ENCODE measurements at regions not wholly inside any gene's neighbourhood (a gene's known extent, or its start where the extent isn't known, plus 50 kb on each side); places are given as distances from the start of the nearest gene placed in this dataset.

- H3K4me3 ChIP-seq: no peak overlapping the region
- no peak for DNase-seq
- no peaks in the 10 kb centered on the region for H3K36me3 ChIP-seq
- H3K27me3 ChIP-seq: no peaks in the 10 kb centered on the region
- no peaks in the 10 kb centered on the region for H3K4me1 ChIP-seq
- TF ChIP-seq POLR2A (IDR thresholded peaks at IDR 0.05) (no peak), CTCF (IDR thresholded peaks at IDR 0.05) (no peak)
- no peak for ATAC-seq
- intact Hi-C loops (cut with DNase I): no loop called here
- no peak overlapping the region for H3K27ac ChIP-seq
- WGBS (ENCODE audit: insufficient coverage, low coverage, low lambda C conversion rate, missing lambda C conversion rate): 63% methylated on average over 6 of the region's 6 CpGs
- H3K9me3 ChIP-seq: peaks cover 0 to 4% (median 0%) of the 10 kb centered on the region in 4 donors
Observed at GRCh38 chr6:28707387-28708282, 182.0 kb downstream of the GPX5 start.

- TF ChIP-seq POLR2A (IDR thresholded peaks at IDR 0.05): no peak
- TF ChIP-seq CTCF (IDR thresholded peaks at IDR 0.05): no peak
- no peak for ATAC-seq
- Histone ChIP-seq H3K27ac (no peak overlapping the region), H3K27me3 (no peaks in the 10 kb centered on the region), H3K9me3 (peaks cover 0 to 4% (median 0%) of the 10 kb centered on the region in 4 donors), H3K4me1 (no peaks in the 10 kb centered on the region), H3K4me3 (no peak overlapping the region), H3K36me3 (no peaks in the 10 kb centered on the region)
- WGBS (ENCODE audit: insufficient coverage, low coverage, low lambda C conversion rate, missing lambda C conversion rate): 7% methylated on average over 27 of the region's 30 CpGs
- DNase-seq: no peak
- intact Hi-C loops (cut with DNase I): no loop called here
Observed at GRCh38 chr6:28709478-28710349, 184.0 kb downstream of the GPX5 start.

- Histone ChIP-seq H3K9me3 (peaks cover 0 to 4% (median 0%) of the 10 kb centered on the region in 4 donors), H3K36me3 (no peaks in the 10 kb centered on the region), H3K4me3 (no peak overlapping the region), H3K4me1 (no peaks in the 10 kb centered on the region), H3K27ac (no peak overlapping the region), H3K27me3 (no peaks in the 10 kb centered on the region)
- no peak for DNase-seq
- 34% methylated on average over 16 of the region's 16 CpGs for WGBS (ENCODE audit: insufficient coverage, low coverage, low lambda C conversion rate, missing lambda C conversion rate)
- ATAC-seq: no peak
- intact Hi-C loops (cut with DNase I): no loop called here
- TF ChIP-seq CTCF (IDR thresholded peaks at IDR 0.05): no peak
- no peak for TF ChIP-seq POLR2A (IDR thresholded peaks at IDR 0.05)
Observed at GRCh38 chr6:28710466-28711191, 184.9 kb downstream of the GPX5 start.

GRCh38 chr6:28711325-28711724, 185.6 kb downstream of the GPX5 start:
- no peak for ATAC-seq
- no peak for TF ChIP-seq CTCF (IDR thresholded peaks at IDR 0.05)
- TF ChIP-seq POLR2A (IDR thresholded peaks at IDR 0.05): no peak
- no peak overlapping the region for H3K27ac ChIP-seq
- no peak for DNase-seq
- H3K4me3 ChIP-seq: no peak overlapping the region
- H3K27me3 ChIP-seq: no peaks in the 10 kb centered on the region
- intact Hi-C loops (cut with DNase I): no loop called here
- WGBS (ENCODE audit: insufficient coverage, low coverage, low lambda C conversion rate, missing lambda C conversion rate): 61% methylated on average over 4 of the region's 4 CpGs
- H3K9me3 ChIP-seq: peaks cover 0 to 4% (median 0%) of the 10 kb centered on the region in 4 donors
- no peaks in the 10 kb centered on the region for H3K36me3 ChIP-seq
- no peaks in the 10 kb centered on the region for H3K4me1 ChIP-seq

Data from right lobe of liver (tissue), 6 donors.